Activated CD4-positive, alpha-beta T cell treated with anti-CD3 and anti-CD28 coated beads, Interleukin-2, amount 10 ng/mL, durations not matched to agents 7 days and 5 days (primary cell): ENCODE measurements at regions not wholly inside any gene's neighbourhood (a gene's known extent, or its start where the extent isn't known, plus 50 kb on each side); places are given as distances from the start of the nearest gene placed in this dataset.

Experiments
- CTCF ChIA-PET: fragments of 350-600 bp; sonication (Branson Sonifier 250); formaldehyde crosslinking; loops from one replicate; lab custom pipeline; 2021; ENCODE audit warnings: antibody characterized with exemption; lab: Charles Lee
- POLR2A ChIA-PET: fragments of 350-600 bp; sonication (Branson Sonifier 250); formaldehyde crosslinking; loops from one replicate; lab custom pipeline; 2021; ENCODE audit warnings: antibody characterized with exemption; lab: Charles Lee
- DNase-seq: peaks from one replicate; pipeline ENCODE4 v3.0.0-alpha.2; 2020
- H3K27ac Mint-ChIP-seq: one replicate; pipeline ENCODE4 v1.8.0; 2021; ENCODE audit warnings: mild to moderate bottlenecking, moderate library complexity, mixed read lengths
- H3K27me3 Mint-ChIP-seq: one replicate; pipeline ENCODE4 v1.8.0; 2021; ENCODE audit warnings: mixed read lengths
- H3K36me3 Mint-ChIP-seq: one replicate; pipeline ENCODE4 v1.8.0; 2021; ENCODE audit warnings: low read depth, mixed read lengths
- H3K4me1 Mint-ChIP-seq: one replicate; pipeline ENCODE4 v1.8.0; 2021; ENCODE audit warnings: mixed read lengths
- H3K4me3 Mint-ChIP-seq: one replicate; pipeline ENCODE4 v1.8.0; 2021; ENCODE audit warnings: mild to moderate bottlenecking, moderate library complexity, mixed read lengths
- H3K9me3 Mint-ChIP-seq: one replicate; pipeline ENCODE4 v1.8.0; 2021; ENCODE audit warnings: mixed read lengths

GRCh38 chr9:80208696-80209095 is 636.9 kb downstream of the TLE4 start:
- H3K4me1 Mint-ChIP-seq: no peaks in the 10 kb centered on the region
- ChIA-PET CTCF (no interaction called here), POLR2A (no interaction called here)
- no peak for DNase-seq
- peaks cover 2% of the 10 kb centered on the region for H3K9me3 Mint-ChIP-seq
- H3K27me3 Mint-ChIP-seq: no peaks in the 10 kb centered on the region
- no peak overlapping the region for H3K27ac Mint-ChIP-seq
- no peaks in the 10 kb centered on the region for H3K36me3 Mint-ChIP-seq
- H3K4me3 Mint-ChIP-seq: no peak overlapping the region

DNA sequence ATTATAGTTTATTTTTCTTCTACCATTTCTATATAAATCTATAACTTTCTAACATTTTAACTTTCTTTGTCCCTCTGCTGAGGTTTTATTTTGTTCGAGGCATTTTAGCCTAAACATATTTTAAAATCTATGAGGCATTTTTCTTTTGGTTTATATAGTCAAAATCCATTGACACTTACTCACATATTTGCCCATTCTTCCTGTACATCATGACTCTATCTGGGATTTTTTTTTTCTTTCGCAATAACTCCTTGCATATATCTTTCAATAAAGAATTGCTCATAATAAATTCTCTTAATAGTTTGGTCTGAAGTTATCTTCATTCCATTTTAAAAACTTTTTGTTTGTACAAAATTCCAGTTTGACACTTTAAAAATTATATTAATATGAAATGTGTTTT is 632.3 kb downstream of the TLE4 start:
- Mint-ChIP-seq H3K27me3 (no peaks in the 10 kb centered on the region), H3K27ac (no peak overlapping the region), H3K4me1 (no peaks in the 10 kb centered on the region), H3K36me3 (no peaks in the 10 kb centered on the region), H3K4me3 (no peak overlapping the region), H3K9me3 (no peaks in the 10 kb centered on the region)
- ChIA-PET POLR2A (no interaction called here), CTCF (no interaction called here)
- DNase-seq: no peak

DNA sequence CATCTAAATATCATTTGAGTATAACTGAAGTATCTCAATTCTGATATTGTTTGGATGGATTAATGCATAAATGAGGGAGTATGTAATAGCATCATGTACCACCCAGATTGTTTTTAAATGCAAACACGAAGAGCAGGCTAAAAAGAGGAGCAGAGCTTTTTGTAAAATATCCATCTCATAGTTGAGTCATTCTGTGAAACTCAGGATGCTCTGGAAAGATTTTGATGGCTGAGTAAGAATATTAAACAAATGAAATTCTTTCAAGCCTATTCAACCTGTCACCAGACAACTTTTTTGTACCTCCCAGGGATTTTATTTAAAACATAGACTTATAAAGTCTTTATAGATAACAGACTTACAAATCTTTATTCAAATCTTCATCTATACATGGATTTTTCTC is 625.9 kb downstream of the TLE4 start:
- H3K36me3 Mint-ChIP-seq: no peaks in the 10 kb centered on the region
- H3K27me3 Mint-ChIP-seq: no peaks in the 10 kb centered on the region
- ChIA-PET POLR2A (no interaction called here), CTCF (no interaction called here)
- H3K9me3 Mint-ChIP-seq: no peaks in the 10 kb centered on the region
- H3K4me3 Mint-ChIP-seq: no peak overlapping the region
- no peak for DNase-seq
- no peak overlapping the region for H3K27ac Mint-ChIP-seq
- H3K4me1 Mint-ChIP-seq: no peaks in the 10 kb centered on the region

- DNase-seq: no peak
- Mint-ChIP-seq H3K4me3 (no peak overlapping the region), H3K36me3 (no peaks in the 10 kb centered on the region), H3K27me3 (no peaks in the 10 kb centered on the region), H3K27ac (no peak overlapping the region), H3K4me1 (no peaks in the 10 kb centered on the region), H3K9me3 (no peaks in the 10 kb centered on the region)
- ChIA-PET POLR2A (no interaction called here), CTCF (no interaction called here)
Observed at GRCh38 chr9:80191108-80191507, 619.3 kb downstream of the TLE4 start.

DNA sequence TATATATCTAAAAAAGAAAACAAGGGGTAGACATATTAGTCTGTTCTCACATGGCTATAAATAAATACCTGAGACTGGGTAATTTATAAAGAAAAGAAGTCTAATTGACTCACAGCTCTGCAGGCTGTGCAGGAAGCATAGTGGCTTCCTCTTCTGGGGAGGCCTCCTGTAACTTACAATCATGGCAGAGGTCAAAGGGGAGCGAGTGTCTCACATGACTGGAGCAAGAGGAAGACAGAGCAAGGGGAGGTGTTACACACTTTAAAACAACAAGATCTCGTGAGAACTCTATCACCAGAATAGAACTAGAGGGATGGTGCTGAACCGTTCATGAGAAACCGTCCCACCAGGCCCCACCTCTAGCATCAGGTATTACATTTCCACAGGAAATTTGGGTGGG is 616.8 kb downstream of the TLE4 start:
- Mint-ChIP-seq H3K36me3 (no peaks in the 10 kb centered on the region), H3K27ac (no peak overlapping the region), H3K27me3 (no peaks in the 10 kb centered on the region), H3K4me3 (no peak overlapping the region), H3K4me1 (no peaks in the 10 kb centered on the region), H3K9me3 (no peaks in the 10 kb centered on the region)
- DNase-seq: no peak
- CTCF ChIA-PET: no interaction called here
- POLR2A ChIA-PET: no interaction called here

- Mint-ChIP-seq H3K9me3 (no peaks in the 10 kb centered on the region), H3K4me3 (no peak overlapping the region), H3K27me3 (no peaks in the 10 kb centered on the region), H3K27ac (no peak overlapping the region), H3K4me1 (no peaks in the 10 kb centered on the region), H3K36me3 (no peaks in the 10 kb centered on the region)
- ChIA-PET CTCF (no interaction called here), POLR2A (no interaction called here)
- no peak for DNase-seq
Observed at GRCh38 chr9:80185112-80185738, 613.5 kb downstream of the TLE4 start.

- no peak overlapping the region for H3K4me3 Mint-ChIP-seq
- no peaks in the 10 kb centered on the region for H3K36me3 Mint-ChIP-seq
- ChIA-PET POLR2A (no interaction called here), CTCF (interaction anchor here (1.3 kb wide), 1 partner anchor 21 kb away, joined by 3 read pairs; no protein-coding TSS in a partner anchor)
- DNase-seq: no peak
- H3K27ac Mint-ChIP-seq: no peak overlapping the region
- H3K4me1 Mint-ChIP-seq: no peaks in the 10 kb centered on the region
- H3K27me3 Mint-ChIP-seq: no peaks in the 10 kb centered on the region
- H3K9me3 Mint-ChIP-seq: no peaks in the 10 kb centered on the region
Observed at GRCh38 chr9:80177949-80178480, 606.2 kb downstream of the TLE4 start.

- no peaks in the 10 kb centered on the region for H3K4me1 Mint-ChIP-seq
- peak; percentile 21 for DNase-seq
- CTCF ChIA-PET: no interaction called here
- H3K9me3 Mint-ChIP-seq: no peaks in the 10 kb centered on the region
- no peak overlapping the region for H3K27ac Mint-ChIP-seq
- POLR2A ChIA-PET: no interaction called here
- H3K4me3 Mint-ChIP-seq: no peak overlapping the region
- no peaks in the 10 kb centered on the region for H3K36me3 Mint-ChIP-seq
- no peaks in the 10 kb centered on the region for H3K27me3 Mint-ChIP-seq
Observed at GRCh38 chr9:80175286-80176150, 603.8 kb downstream of the TLE4 start.

DNA sequence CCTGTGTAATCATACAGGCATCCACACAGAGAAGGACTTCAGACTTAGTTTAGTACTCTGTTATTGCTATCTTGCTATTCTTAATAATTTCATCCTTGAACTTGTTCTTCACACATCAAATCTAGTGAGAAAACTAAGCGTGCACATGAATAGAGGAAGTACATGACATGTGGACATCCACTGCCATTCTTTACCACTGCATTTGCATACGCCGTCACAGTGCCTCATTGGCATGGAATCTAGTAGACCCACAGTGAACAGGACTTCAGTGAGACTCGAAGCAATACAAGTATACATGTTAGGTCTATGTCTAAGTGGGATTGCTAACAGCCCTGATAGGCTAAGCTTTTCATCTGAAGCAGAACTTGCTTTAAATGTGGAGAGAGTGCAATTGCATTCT is 592.1 kb downstream of the TLE4 start:
- Mint-ChIP-seq H3K4me3 (no peak overlapping the region), H3K27me3 (no peaks in the 10 kb centered on the region), H3K4me1 (no peaks in the 10 kb centered on the region), H3K9me3 (no peaks in the 10 kb centered on the region), H3K27ac (no peak overlapping the region), H3K36me3 (no peaks in the 10 kb centered on the region)
- POLR2A ChIA-PET: no interaction called here
- CTCF ChIA-PET: no interaction called here
- DNase-seq: no peak

DNA sequence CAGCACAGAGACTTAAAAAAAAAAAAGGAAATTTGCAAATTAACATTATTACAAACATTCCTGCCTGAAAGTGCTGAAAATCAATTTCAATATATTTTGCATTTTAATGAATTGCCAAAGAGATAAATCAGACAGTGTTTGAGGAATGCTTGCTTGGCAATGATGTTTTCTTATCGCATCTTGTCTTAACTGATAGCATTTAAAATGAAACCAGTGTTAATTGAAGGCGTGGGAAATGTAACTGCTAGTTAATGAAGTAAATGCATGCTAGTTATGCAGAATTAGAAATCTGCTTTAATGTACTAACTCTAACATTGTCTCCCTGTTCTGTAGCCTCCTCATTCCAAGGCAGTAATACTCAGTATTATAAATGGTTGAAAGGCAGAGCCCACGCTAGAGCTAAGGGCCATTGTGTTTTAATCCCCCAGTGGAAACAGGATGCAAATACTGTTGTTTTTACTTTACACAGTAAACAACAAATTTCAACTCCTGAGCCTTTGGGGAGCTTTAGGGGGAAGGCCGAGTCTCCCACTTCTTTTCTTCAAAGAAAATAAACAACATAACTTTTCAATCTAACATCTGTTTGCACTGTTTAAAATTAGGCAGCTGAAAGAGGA is 586.9 kb downstream of the TLE4 start:
- H3K4me3 Mint-ChIP-seq: no peak overlapping the region
- no peaks in the 10 kb centered on the region for H3K9me3 Mint-ChIP-seq
- ChIA-PET CTCF (no interaction called here), POLR2A (no interaction called here)
- no peaks in the 10 kb centered on the region for H3K36me3 Mint-ChIP-seq
- no peaks in the 10 kb centered on the region for H3K4me1 Mint-ChIP-seq
- DNase-seq: no peak
- H3K27ac Mint-ChIP-seq: no peak overlapping the region
- H3K27me3 Mint-ChIP-seq: no peaks in the 10 kb centered on the region

- Mint-ChIP-seq H3K27ac (no peak overlapping the region), H3K4me1 (no peaks in the 10 kb centered on the region), H3K36me3 (no peaks in the 10 kb centered on the region), H3K27me3 (no peaks in the 10 kb centered on the region), H3K4me3 (no peak overlapping the region), H3K9me3 (no peaks in the 10 kb centered on the region)
- ChIA-PET POLR2A (no interaction called here), CTCF (no interaction called here)
- DNase-seq: no peak
Observed at GRCh38 chr9:80158131-80158530, 586.4 kb downstream of the TLE4 start.

DNA sequence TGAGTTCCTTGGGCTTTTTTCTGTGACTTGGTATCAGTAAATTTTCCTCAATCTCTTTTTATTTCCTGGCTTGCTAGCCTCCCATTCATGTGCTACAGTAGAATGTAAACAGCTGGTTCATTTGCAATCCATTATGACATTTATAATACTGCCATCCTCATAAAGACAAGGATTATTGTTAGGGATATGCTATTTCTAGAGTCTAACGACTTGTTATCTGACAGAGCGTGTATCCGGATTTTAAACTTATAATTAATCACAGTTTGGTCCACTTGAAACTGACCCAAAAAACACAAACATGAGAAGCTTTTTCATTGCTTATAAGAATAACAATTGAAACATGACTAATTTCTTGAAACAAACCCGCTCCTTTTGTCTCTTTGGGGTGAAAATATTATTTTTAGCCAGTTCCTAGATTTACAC is 585.8 kb downstream of the TLE4 start:
- CTCF ChIA-PET: interaction anchor here (1.1 kb wide), 1 partner anchor 21 kb away, joined by 3 read pairs; no protein-coding TSS in a partner anchor
- no peak for DNase-seq
- no peaks in the 10 kb centered on the region for H3K36me3 Mint-ChIP-seq
- H3K9me3 Mint-ChIP-seq: no peaks in the 10 kb centered on the region
- POLR2A ChIA-PET: no interaction called here
- H3K4me1 Mint-ChIP-seq: no peaks in the 10 kb centered on the region
- no peaks in the 10 kb centered on the region for H3K27me3 Mint-ChIP-seq
- H3K4me3 Mint-ChIP-seq: no peak overlapping the region
- no peak overlapping the region for H3K27ac Mint-ChIP-seq
